Suprapubic skin (tissue), 4 donors: ENCODE measurements at regions not wholly inside any gene's neighbourhood (a gene's known extent, or its start where the extent isn't known, plus 50 kb on each side); places are given as distances from the start of the nearest gene placed in this dataset.

Experiments
- POLR2A ChIP-seq, 2 donors: fragments of 450-650 bp; IDR thresholded peaks; one replicate each; pipeline ENCODE4 v1.6.1; 2017; ENCODE audit warnings: antibody characterized with exemption in 2 of 2, mild to moderate bottlenecking in 2 of 2, moderate library complexity in 2 of 2
- POLR2AphosphoS5 ChIP-seq, 3 donors: sonication (generic); formaldehyde crosslinking; IDR thresholded peaks; one replicate each; pipeline ENCODE4 v1.6.1; 2017; ENCODE audit warnings: antibody characterized with exemption in 3 of 3
- TF ChIP-seq, protein P1 (sequence below), 2 donors: fragments of 200-600 bp in 1 of 2; fragments of 450-650 bp in 1 of 2; sonication (generic) in 1 of 2; IDR thresholded peaks; one replicate each; pipeline ENCODE4 v1.5.1; 2016 to 2019; ENCODE audit warnings: antibody characterized with exemption in 2 of 2, mild to moderate bottlenecking in 1 of 2, moderate library complexity in 1 of 2

DNA sequence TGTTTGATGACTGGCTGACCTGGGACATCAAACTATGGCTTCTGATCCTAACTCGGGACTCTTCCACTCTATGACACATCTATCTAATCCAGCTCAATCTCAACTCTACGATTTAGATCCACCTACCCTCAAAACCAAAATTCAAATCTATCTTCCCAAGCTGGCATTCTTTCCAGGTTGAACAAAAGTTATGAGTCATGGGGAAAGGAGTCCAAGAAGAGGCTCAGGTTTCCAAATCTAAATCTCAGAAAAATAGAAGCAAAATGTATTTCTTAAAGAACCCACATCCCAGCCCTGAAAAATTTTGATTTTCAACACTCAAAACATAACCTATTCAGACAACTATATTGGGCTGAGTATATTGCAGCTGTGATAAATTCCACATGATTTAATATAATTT, 143.9 kb upstream of the IPO5 start:
- TF ChIP-seq POLR2AphosphoS5 (IDR thresholded peaks at IDR 0.05) (no peak), POLR2A (IDR thresholded peaks at IDR 0.05) (no peak)
- TF ChIP-seq, protein P1, sequence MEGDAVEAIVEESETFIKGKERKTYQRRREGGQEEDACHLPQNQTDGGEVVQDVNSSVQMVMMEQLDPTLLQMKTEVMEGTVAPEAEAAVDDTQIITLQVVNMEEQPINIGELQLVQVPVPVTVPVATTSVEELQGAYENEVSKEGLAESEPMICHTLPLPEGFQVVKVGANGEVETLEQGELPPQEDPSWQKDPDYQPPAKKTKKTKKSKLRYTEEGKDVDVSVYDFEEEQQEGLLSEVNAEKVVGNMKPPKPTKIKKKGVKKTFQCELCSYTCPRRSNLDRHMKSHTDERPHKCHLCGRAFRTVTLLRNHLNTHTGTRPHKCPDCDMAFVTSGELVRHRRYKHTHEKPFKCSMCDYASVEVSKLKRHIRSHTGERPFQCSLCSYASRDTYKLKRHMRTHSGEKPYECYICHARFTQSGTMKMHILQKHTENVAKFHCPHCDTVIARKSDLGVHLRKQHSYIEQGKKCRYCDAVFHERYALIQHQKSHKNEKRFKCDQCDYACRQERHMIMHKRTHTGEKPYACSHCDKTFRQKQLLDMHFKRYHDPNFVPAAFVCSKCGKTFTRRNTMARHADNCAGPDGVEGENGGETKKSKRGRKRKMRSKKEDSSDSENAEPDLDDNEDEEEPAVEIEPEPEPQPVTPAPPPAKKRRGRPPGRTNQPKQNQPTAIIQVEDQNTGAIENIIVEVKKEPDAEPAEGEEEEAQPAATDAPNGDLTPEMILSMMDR (IDR thresholded peaks at IDR 0.05), result no peak
